ENCODE measurements at regions not wholly inside any gene's neighbourhood (a gene's known extent, or its start where the extent isn't known, plus 50 kb on each side); places are given as distances from the start of the nearest gene placed in this dataset.

DNA sequence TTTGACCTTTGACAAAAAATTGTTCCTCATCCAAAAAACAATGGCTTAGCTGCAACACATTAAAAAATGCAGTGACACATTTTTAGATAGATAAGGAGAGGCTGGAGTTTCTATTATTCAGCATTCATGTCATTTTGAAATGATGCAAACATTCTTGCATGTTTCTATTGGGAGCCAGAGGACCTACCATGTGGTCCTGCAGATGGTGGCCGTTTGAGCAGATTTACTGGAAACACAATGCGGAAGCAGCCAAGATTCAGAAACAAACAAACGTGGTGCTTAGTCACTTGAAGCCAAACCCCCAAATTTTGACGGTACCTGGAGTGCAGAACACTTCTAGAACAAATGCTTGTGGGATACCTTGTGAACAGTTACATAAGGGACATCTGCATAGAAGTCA, 456.7 kb downstream of the PCDH18 start:
- no peaks in the 10 kb centered on the region for H3K27me3 ChIP-seq (ENCODE audit: insufficient read depth, low read length)
- H3K9me2 ChIP-seq (ENCODE audit: insufficient read depth) = no peaks in the 10 kb centered on the region
- no TSS peak for BruUV-seq (replicated peaks)
- ChIA-PET CTCF (no interaction called here), RAD21 (ENCODE audit: low non-redundant PET in 1 of 2, low total read pairs in 2 of 2, uncharacterized antibody in 2 of 2, unreplicated experiment in 2 of 2) (no interaction called here), POLR2A (no interaction called here)
- H3K4me3 ChIP-seq (replicated peaks in 1 of 2; ENCODE audit: low read depth in 1 of 2, low read length in 2 of 2) = no peak overlapping the region
- ATAC-seq = no peak
- H4K20me1 ChIP-seq (ENCODE audit: insufficient read depth) = no peaks in the 10 kb centered on the region
- no peak overlapping the region for H2AFZ ChIP-seq (ENCODE audit: low read depth, low read length, poor library complexity, severe bottlenecking)
- no peak overlapping the region for H3K9ac ChIP-seq (ENCODE audit: low read length)
- no peak overlapping the region for H3K27ac ChIP-seq (ENCODE audit: low read depth, low read length)
- no peak for DNase-seq (ENCODE audit: low read depth, low spot score)
- H3K4me2 ChIP-seq (ENCODE audit: low read length) = no peak overlapping the region
- TF ChIP-seq, protein P1, sequence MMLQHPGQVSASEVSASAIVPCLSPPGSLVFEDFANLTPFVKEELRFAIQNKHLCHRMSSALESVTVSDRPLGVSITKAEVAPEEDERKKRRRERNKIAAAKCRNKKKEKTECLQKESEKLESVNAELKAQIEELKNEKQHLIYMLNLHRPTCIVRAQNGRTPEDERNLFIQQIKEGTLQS (IDR thresholded peaks at IDR 0.05) = no peak
- no peak for TF ChIP-seq CBX3 (IDR thresholded peaks at IDR 0.05; ENCODE audit: low read depth)
- no peak for TF ChIP-seq ZNF274 (IDR thresholded peaks at IDR 0.05; ENCODE audit: low read depth, low read length)
- no peaks in the 10 kb centered on the region for H3K36me3 ChIP-seq (ENCODE audit: control insufficient read depth in 1 of 2, insufficient read depth in 2 of 2, low read length in 2 of 2)
- H3K4me1 ChIP-seq (ENCODE audit: control insufficient read depth in 1 of 2, insufficient read depth in 2 of 2, low read length in 2 of 2) = no peaks in the 10 kb centered on the region
- no peaks in the 10 kb centered on the region for H3K79me2 ChIP-seq (ENCODE audit: insufficient read depth, low read length)
- peaks cover 0 to 4% of the 10 kb centered on the region in 2 experiments; a peak in 1 of 4 replicates for H3K9me3 ChIP-seq (ENCODE audit: control insufficient read depth in 1 of 2, insufficient read depth in 1 of 2, low read depth in 1 of 2, low read length in 2 of 2)
- intact Hi-C loops (cut with micrococcal nuclease) = no loop called here

DNA sequence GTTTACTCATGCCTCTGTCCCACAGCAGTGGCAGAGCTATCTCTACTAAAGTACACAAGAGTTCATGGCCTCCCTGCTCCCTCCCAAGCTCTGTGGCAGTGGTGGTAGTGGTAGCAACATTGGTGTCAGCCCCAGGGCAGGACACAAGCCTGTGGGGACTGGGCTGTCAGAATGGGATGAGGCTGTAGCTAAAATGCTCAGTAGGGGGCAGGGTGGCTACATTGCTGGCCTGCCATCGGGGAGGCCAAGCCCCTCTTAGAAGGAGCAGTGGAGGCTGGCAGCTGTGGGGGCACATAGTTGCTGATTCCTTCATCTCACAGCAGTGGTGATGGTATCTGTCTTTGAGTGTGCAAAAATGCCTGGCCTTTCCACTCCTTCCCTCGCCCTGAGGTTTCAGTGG, 461.7 kb downstream of the PCDH18 start:
- Histone ChIP-seq H3K9ac (ENCODE audit: low read length) (no peak overlapping the region), H3K9me3 (ENCODE audit: control insufficient read depth in 1 of 2, insufficient read depth in 1 of 2, low read depth in 1 of 2, low read length in 2 of 2) (no peaks in the 10 kb centered on the region), H3K4me1 (ENCODE audit: control insufficient read depth in 1 of 2, insufficient read depth in 2 of 2, low read length in 2 of 2) (no peaks in the 10 kb centered on the region), H3K9me2 (ENCODE audit: insufficient read depth) (0 out of 2 replicates have a peak, but pooled peaks cover 3% of the 10 kb centered on the region), H3K4me2 (ENCODE audit: low read length) (no peak overlapping the region), H3K36me3 (ENCODE audit: control insufficient read depth in 1 of 2, insufficient read depth in 2 of 2, low read length in 2 of 2) (no peaks in the 10 kb centered on the region), H4K20me1 (ENCODE audit: insufficient read depth) (no peaks in the 10 kb centered on the region), H2AFZ (ENCODE audit: low read depth, low read length, poor library complexity, severe bottlenecking) (no peak overlapping the region), H3K4me3 (replicated peaks in 1 of 2; ENCODE audit: low read depth in 1 of 2, low read length in 2 of 2) (no peak overlapping the region), H3K27me3 (ENCODE audit: insufficient read depth, low read length) (no peaks in the 10 kb centered on the region), H3K79me2 (ENCODE audit: insufficient read depth, low read length) (no peaks in the 10 kb centered on the region), H3K27ac (ENCODE audit: low read depth, low read length) (no peak overlapping the region)
- RAD21 ChIA-PET (ENCODE audit: low non-redundant PET in 1 of 2, low total read pairs in 2 of 2, uncharacterized antibody in 2 of 2, unreplicated experiment in 2 of 2) = no interaction called here
- TF ChIP-seq POLR2A (IDR thresholded peaks at IDR 0.05; ENCODE audit: borderline replicate concordance, extremely low read depth, insufficient read depth, insufficient read length) = no peak
- TF ChIP-seq ELF1 (IDR thresholded peaks at IDR 0.05; ENCODE audit: borderline replicate concordance, low read depth) = no peak
- TF ChIP-seq ZFX (IDR thresholded peaks at IDR 0.05) = no peak
- TF ChIP-seq RAD21 (IDR thresholded peaks at IDR 0.05; ENCODE audit: low read depth) = no peak
- TF ChIP-seq SIN3A (IDR thresholded peaks at IDR 0.05; ENCODE audit: low read depth) = no peak
- TF ChIP-seq EZH2phosphoT487 (IDR thresholded peaks at IDR 0.05; ENCODE audit: borderline replicate concordance) = no peak
- TF ChIP-seq TCF7L2 (IDR thresholded peaks at IDR 0.05; ENCODE audit: borderline replicate concordance, extremely low read depth, insufficient read depth, insufficient read length) = no peak
- TF ChIP-seq EZH2 (IDR thresholded peaks at IDR 0.05) = no peak
- no peak for TF ChIP-seq YY1 (IDR thresholded peaks at IDR 0.05; ENCODE audit: extremely low read depth, insufficient replicate concordance, low read depth, low read length)
- TF ChIP-seq CBX3 (IDR thresholded peaks at IDR 0.05; ENCODE audit: low read depth) = no peak
- TF ChIP-seq, protein P2, sequence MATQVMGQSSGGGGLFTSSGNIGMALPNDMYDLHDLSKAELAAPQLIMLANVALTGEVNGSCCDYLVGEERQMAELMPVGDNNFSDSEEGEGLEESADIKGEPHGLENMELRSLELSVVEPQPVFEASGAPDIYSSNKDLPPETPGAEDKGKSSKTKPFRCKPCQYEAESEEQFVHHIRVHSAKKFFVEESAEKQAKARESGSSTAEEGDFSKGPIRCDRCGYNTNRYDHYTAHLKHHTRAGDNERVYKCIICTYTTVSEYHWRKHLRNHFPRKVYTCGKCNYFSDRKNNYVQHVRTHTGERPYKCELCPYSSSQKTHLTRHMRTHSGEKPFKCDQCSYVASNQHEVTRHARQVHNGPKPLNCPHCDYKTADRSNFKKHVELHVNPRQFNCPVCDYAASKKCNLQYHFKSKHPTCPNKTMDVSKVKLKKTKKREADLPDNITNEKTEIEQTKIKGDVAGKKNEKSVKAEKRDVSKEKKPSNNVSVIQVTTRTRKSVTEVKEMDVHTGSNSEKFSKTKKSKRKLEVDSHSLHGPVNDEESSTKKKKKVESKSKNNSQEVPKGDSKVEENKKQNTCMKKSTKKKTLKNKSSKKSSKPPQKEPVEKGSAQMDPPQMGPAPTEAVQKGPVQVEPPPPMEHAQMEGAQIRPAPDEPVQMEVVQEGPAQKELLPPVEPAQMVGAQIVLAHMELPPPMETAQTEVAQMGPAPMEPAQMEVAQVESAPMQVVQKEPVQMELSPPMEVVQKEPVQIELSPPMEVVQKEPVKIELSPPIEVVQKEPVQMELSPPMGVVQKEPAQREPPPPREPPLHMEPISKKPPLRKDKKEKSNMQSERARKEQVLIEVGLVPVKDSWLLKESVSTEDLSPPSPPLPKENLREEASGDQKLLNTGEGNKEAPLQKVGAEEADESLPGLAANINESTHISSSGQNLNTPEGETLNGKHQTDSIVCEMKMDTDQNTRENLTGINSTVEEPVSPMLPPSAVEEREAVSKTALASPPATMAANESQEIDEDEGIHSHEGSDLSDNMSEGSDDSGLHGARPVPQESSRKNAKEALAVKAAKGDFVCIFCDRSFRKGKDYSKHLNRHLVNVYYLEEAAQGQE (IDR thresholded peaks at IDR 0.05; ENCODE audit: low read depth) = no peak
- TF ChIP-seq, protein P3, sequence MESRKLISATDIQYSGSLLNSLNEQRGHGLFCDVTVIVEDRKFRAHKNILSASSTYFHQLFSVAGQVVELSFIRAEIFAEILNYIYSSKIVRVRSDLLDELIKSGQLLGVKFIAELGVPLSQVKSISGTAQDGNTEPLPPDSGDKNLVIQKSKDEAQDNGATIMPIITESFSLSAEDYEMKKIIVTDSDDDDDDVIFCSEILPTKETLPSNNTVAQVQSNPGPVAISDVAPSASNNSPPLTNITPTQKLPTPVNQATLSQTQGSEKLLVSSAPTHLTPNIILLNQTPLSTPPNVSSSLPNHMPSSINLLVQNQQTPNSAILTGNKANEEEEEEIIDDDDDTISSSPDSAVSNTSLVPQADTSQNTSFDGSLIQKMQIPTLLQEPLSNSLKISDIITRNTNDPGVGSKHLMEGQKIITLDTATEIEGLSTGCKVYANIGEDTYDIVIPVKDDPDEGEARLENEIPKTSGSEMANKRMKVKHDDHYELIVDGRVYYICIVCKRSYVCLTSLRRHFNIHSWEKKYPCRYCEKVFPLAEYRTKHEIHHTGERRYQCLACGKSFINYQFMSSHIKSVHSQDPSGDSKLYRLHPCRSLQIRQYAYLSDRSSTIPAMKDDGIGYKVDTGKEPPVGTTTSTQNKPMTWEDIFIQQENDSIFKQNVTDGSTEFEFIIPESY (IDR thresholded peaks at IDR 0.05; ENCODE audit: extremely low read depth, insufficient replicate concordance, low read length) = no peak
- TF ChIP-seq SP1 (IDR thresholded peaks at IDR 0.05; ENCODE audit: low read depth) = no peak
- TF ChIP-seq JUND (IDR thresholded peaks at IDR 0.05) = no peak
- no peak for TF ChIP-seq ZNF274 (IDR thresholded peaks at IDR 0.05; ENCODE audit: low read depth, low read length)
- no peak for TF ChIP-seq EGR1 (IDR thresholded peaks at IDR 0.05; ENCODE audit: low read depth)
- BruUV-seq (replicated peaks) = no TSS peak
- POLR2A ChIA-PET = no interaction called here
- ATAC-seq = 0 out of 2 replicates have a peak, but pooled peaks have one; percentile 25
- no peak for DNase-seq (ENCODE audit: low read depth, low spot score)
- intact Hi-C loops (cut with micrococcal nuclease) = no loop called here
- CTCF ChIA-PET = no interaction called here

All from HCT116 (cell line).